Right lobe of liver (tissue), 4 donors: ENCODE measurements at regions not wholly inside any gene's neighbourhood (a gene's known extent, or its start where the extent isn't known, plus 50 kb on each side); places are given as distances from the start of the nearest gene placed in this dataset.

Experiments
- POLR2A ChIP-seq: fragments of 450-650 bp; IDR thresholded peaks from one replicate; pipeline ENCODE4 v1.6.1; 2017; ENCODE audit warnings: antibody characterized with exemption, mild to moderate bottlenecking
- TF ChIP-seq, protein P1 (sequence below), 4 donors: fragments of 200-600 bp in 3 of 4; fragments of 450-650 bp in 1 of 4; IDR thresholded peaks; one replicate each; pipeline versions ENCODE4 v1.5.1 to v1.8.0; 2016 to 2022; ENCODE audit warnings: antibody characterized with exemption in 4 of 4, mild to moderate bottlenecking in 2 of 4
- donor health status: DM: no; HTN: no; CAD: no.
- donor health status: DM: no; HTN: no; CAD: no.
- donor health status: DM: no; HTN: yes; CAD: no.

DNA sequence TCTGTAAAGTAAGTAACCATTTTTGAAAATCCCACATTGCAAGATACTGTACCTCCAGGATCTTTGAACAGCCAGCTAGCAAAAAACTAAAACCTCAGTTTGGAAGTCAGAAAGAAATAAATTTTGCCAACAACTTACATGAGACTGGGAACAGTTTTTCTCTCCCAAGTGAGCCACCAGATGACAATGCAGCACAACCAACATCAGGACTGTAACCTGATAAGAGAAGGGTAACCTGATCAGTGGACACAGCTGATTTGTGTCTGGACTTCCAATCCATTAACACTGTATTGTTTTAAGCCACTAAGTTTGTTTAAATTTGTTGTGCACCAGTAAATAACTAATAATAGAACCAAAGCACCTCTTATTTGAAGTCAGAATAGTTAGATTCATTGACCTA, 923.3 kb downstream of the FAT4 start:
- no peak for TF ChIP-seq POLR2A
- TF ChIP-seq, protein P1, sequence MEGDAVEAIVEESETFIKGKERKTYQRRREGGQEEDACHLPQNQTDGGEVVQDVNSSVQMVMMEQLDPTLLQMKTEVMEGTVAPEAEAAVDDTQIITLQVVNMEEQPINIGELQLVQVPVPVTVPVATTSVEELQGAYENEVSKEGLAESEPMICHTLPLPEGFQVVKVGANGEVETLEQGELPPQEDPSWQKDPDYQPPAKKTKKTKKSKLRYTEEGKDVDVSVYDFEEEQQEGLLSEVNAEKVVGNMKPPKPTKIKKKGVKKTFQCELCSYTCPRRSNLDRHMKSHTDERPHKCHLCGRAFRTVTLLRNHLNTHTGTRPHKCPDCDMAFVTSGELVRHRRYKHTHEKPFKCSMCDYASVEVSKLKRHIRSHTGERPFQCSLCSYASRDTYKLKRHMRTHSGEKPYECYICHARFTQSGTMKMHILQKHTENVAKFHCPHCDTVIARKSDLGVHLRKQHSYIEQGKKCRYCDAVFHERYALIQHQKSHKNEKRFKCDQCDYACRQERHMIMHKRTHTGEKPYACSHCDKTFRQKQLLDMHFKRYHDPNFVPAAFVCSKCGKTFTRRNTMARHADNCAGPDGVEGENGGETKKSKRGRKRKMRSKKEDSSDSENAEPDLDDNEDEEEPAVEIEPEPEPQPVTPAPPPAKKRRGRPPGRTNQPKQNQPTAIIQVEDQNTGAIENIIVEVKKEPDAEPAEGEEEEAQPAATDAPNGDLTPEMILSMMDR (IDR thresholded peaks at IDR 0.05) = no peak
